GM19463 (cell line): ENCODE measurements at regions not wholly inside any gene's neighbourhood (a gene's known extent, or its start where the extent isn't known, plus 50 kb on each side); places are given as distances from the start of the nearest gene placed in this dataset.
"Not testable (repeated sequence)": the region's sequence is repeated elsewhere in the genome, so short reads cannot be mapped to it uniquely, and the experiment has no call there.

Source experiments
- ATAC-seq: cut with Tn5 transposase; IDR thresholded peaks from one replicate; pipeline ENCODE4 v1.9.1; 2021; ENCODE audit warnings: mild to moderate bottlenecking, moderate library complexity; ENCODE audit not compliant: unreplicated experiment

- ATAC-seq = no peak
Observed at GRCh38 chr7:79965946-79966345, 168.7 kb upstream of the GNAI1 start.

GRCh38 chr7:79964463-79964862 lies 170.2 kb upstream of the GNAI1 start:
- ATAC-seq = no peak

DNA sequence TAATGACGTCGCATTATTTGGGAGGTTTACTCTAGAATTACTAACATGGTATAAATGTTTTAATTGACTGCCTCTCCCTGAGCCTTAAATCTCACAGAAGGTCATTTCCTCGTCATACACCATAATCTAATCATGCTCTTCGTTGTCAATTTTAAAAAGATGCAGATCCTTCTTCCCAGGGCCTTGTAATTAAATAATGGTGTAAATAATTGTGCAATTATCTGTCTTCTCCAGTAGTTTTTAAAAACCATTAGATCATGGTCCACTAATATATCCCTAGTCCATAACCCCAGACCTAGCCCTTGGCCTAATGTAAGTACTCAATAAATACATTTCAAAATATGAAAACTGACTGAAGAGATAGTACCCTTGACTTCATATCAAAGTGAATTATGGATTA lies 181.5 kb upstream of the GNAI1 start:
- no peak for ATAC-seq

GRCh38 chr7:79952399-79952798 lies 182.2 kb upstream of the GNAI1 start:
- no peak for ATAC-seq

DNA sequence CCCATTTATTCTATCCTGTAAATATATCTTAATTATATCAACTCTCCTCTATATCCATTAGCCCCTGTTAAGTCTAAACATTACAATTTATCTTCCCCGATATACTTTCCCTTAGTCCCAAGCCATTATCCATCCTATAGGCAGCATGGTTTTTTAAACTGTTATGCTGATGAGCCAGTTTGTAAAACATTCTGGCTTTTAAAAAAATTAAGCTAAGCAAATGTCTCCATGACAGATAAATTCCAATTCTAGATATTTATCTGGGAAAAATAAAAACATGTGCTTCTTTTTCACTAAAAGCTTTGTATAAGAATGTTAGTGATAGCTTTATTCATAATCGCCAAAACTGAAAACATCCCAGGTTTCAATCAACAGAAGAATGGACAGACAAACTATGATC lies 183.2 kb upstream of the GNAI1 start:
- ATAC-seq = no peak

- no peak for ATAC-seq
Observed at GRCh38 chr7:79949778-79950177, 184.9 kb upstream of the GNAI1 start.

- no peak for ATAC-seq
Observed at GRCh38 chr7:79936281-79936983, 198.2 kb upstream of the GNAI1 start.

- ATAC-seq = no peak
Observed at GRCh38 chr7:79934727-79935126, 199.9 kb upstream of the GNAI1 start.

DNA sequence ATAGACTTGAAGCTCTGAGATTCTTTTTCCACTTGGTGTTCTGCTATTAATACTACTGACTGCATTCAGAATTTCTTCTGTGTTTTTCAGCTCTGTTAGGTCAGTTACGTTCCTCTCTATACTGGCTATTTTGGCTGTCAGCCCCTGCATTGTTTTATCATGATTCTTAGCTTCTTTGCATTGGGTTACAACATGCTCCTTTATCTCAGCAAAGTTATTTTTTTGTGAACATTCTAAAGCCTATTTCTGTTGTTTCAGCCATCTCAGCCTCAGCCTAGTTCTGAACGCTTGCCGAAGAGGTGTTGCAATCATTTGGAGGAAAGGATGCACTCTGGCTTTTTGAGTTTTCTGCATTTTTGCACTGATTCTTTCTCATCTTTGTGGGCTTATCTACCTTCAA lies 201.5 kb upstream of the GNAI1 start:
- ATAC-seq = no peak

DNA sequence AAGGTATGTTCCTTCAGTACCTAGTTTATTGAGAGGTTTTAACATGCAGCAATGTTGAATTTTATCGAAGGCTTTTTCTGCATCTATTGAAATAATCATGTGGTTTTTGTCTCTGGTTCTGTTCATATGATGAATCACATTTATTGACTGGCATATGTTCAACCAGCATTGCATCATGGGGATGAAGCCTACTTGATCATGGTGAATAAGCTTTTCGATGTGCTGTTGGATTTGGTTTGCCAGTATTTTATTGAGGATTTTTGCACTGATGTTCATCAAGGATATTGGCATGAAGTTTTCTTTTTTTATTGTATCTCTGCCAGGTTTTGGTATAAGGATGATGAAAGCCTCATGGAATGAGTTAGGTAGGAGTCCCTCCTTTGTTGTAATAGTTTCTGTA lies 204.0 kb upstream of the GNAI1 start:
- no peak for ATAC-seq

DNA sequence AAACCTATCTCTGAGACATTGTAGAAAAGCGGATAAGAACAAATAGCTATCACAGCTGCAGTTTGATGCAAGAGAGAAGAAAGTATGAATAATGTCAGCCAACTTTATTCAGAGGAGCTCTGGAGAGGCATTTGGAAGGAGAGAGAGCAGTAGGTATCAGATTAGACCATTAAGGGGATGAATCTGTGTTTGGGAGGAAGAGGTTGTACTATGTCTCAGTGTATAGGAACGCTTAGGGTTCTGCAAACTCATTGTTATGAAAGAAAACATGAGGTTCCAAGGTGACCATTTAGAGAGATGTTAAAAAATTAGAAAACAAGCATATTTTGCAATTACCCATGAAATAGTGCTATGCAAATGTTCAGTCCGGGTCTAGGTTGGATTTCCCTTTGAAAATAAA lies 207.5 kb upstream of the GNAI1 start:
- ATAC-seq = no peak

- ATAC-seq = no peak
Observed at GRCh38 chr7:79923953-79924352, 210.7 kb upstream of the GNAI1 start.

- no peak for ATAC-seq
Observed at GRCh38 chr7:79922894-79923293, 211.7 kb upstream of the GNAI1 start.

DNA sequence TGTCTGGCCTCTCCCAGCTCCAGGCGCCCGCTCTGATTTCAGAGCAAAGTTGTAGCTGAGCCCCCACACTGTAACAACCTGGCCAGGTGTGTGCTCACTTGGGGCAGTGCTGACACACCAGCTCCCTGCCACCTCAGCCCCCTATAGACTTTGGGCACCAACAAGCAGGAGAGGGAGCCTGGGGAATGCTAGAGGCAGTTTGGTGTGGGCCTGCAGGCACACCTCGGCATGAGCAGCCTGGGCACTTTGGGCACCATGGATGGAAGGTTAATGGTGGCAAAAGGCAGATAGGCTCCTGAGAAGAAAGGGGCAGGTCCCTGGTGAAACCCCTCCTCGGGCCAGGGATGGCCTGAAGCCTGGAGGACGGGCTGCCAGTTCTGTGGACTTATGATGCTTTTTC lies 212.7 kb upstream of the GNAI1 start:
- ATAC-seq = no peak

DNA sequence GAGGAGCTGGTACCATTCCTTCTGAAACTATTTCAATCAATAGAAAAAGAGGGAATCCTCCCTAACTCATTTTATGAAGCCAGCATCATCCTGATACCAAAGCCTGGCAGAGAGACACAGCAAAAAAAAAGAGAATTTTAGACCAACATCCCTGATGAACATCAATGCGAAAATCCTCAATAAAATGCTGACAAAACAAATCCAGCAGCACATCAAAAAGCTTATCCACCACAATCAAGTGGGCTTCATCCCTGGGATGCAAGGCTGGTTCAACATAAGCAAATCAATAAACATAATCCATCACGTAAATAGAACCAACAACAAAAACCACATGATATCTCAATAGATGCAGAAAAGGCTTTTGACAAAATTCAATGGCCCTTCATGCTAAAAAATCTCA lies 216.0 kb upstream of the GNAI1 start:
- not testable (repeated sequence) for ATAC-seq

- ATAC-seq = not testable (repeated sequence)
Observed at GRCh38 chr7:79915346-79915745, 219.3 kb upstream of the GNAI1 start.

GRCh38 chr7:79912213-79912633 lies 222.4 kb upstream of the GNAI1 start:
- no peak for ATAC-seq

DNA sequence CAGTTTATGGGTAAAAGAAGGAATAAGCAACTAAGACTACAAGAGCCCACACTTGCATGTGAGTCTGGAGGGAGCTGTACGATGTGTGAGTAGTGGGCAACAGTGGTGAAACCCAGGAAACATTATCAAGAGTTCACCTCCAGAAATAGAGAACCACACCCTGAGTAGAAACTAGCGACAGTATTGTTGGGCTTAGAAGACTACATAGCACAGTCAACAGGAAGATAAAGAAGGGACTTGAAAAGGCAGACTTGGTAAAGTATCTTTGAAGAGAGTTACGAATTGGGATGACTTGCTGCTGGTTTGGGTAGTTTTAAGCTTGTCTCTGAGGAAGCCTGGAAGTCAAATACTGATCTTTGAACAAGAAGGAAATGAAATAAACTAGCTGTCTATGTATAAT lies 223.2 kb upstream of the GNAI1 start:
- no peak for ATAC-seq

- ATAC-seq = no peak
Observed at GRCh38 chr7:79909176-79909575, 225.5 kb upstream of the GNAI1 start.

- no peak for ATAC-seq
Observed at GRCh38 chr7:79897166-79897565, 237.5 kb upstream of the GNAI1 start.

DNA sequence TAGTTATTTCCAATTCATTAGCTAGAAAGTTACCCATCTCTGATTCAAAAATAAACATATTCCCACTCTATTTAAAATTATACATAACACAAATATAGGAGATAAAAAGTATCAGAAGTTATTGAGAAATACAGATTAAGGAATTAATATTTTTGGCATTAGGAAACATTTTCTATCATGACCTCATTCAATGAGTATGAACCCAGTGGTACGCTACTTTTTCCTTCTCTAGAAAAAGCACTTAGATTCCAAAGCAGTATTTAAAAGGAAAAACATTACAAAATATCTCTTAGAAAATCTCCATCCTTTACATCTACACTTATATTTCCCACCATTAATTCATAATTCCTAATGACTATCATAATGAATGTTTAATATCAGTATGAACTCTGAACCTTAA lies 240.6 kb upstream of the GNAI1 start:
- no peak for ATAC-seq

GRCh38 chr7:79882922-79883321 lies 251.7 kb upstream of the GNAI1 start:
- no peak for ATAC-seq

DNA sequence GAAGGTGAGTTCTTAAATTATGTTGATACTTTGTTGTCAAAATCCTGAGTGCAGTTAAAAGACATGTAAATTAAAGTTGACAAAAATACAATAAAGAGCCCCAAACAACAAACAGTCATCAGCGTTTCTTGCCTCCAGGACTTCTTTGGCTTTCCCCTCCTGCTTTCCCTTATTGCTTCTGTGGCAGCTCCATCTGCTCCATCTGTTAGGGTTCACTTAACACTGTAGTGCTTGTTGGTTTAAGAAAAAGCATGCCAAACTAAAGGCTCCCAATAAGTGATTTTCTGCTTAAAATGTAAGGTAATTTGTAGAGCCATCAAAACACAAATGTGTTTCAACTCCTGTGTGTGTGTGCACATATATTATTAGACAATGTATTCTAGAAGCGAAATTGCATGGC lies 254.3 kb upstream of the GNAI1 start:
- no peak for ATAC-seq
